Liver (tissue), 8 donors: ENCODE measurements at regions not wholly inside any gene's neighbourhood (a gene's known extent, or its start where the extent isn't known, plus 50 kb on each side); places are given as distances from the start of the nearest gene placed in this dataset.
A peak's percentile ranks its signal among the peaks of the same experiment; 100 is the strongest.
"Not testable (repeated sequence)": the region's sequence is repeated elsewhere in the genome, so short reads cannot be mapped to it uniquely, and the experiment has no call there.

Source experiments
- DNase-seq: peaks from one replicate; pipeline ENCODE4 v3.0.0-alpha.2; 2017; ENCODE audit warnings: low spot score
- H3K27ac ChIP-seq, 2 donors: one replicate each; pipeline ENCODE4 v1.7.0; 2013; ENCODE audit warnings: inconsistent platforms in 2 of 2, low read length in 2 of 2, control low read depth in 1 of 2, low read depth in 1 of 2, mild to moderate bottlenecking in 1 of 2
- H3K27me3 ChIP-seq, 4 donors: one replicate each; pipeline versions ENCODE4 v1.6.1 to v1.7.0; 2013; ENCODE audit warnings: low read length in 3 of 4, inconsistent platforms in 1 of 4, mild to moderate bottlenecking in 1 of 4, moderate library complexity in 1 of 4; ENCODE audit not compliant: control insufficient read depth in 4 of 4, insufficient read depth in 4 of 4
- H3K36me3 ChIP-seq, 4 donors: one replicate each; pipeline versions ENCODE4 v1.6.1 to v1.7.0; 2013; ENCODE audit warnings: low read length in 3 of 4, mild to moderate bottlenecking in 3 of 4, low read depth in 1 of 4, moderate library complexity in 1 of 4; ENCODE audit not compliant: control insufficient read depth in 4 of 4, insufficient read depth in 3 of 4
- H3K4me1 ChIP-seq, 4 donors: one replicate each; pipeline versions ENCODE4 v1.6.1 to v1.7.0; 2013; ENCODE audit warnings: low read length in 3 of 4, mild to moderate bottlenecking in 3 of 4, moderate library complexity in 1 of 4; ENCODE audit not compliant: control insufficient read depth in 4 of 4, insufficient read depth in 4 of 4
- H3K4me3 ChIP-seq, 3 donors: one replicate each; pipeline versions ENCODE4 v1.6.1 to v1.7.0; 2013; ENCODE audit warnings: low read length in 3 of 3, control low read depth in 1 of 3, low read depth in 1 of 3, mild to moderate bottlenecking in 1 of 3
- H3K9ac ChIP-seq, 2 donors: one replicate each; pipeline ENCODE4 v1.7.0; 2013; ENCODE audit warnings: low read length in 2 of 2, mild to moderate bottlenecking in 2 of 2, moderate library complexity in 2 of 2, control low read depth in 1 of 2, low read depth in 1 of 2
- H3K9me3 ChIP-seq, 4 donors: one replicate each; pipeline versions ENCODE4 v1.6.1 to v1.7.0; 2013; ENCODE audit warnings: low read length in 3 of 4; ENCODE audit not compliant: control insufficient read depth in 4 of 4
- ATF3 ChIP-seq: IDR thresholded peaks from 2 replicates; pipeline ENCODE4 v1.6.1; 2016; ENCODE audit warnings: antibody characterized with exemption
- EGR1 ChIP-seq, 2 donors: IDR thresholded peaks; 2 replicates each; pipeline ENCODE4 v1.6.1; 2016 to 2018; ENCODE audit warnings: antibody characterized with exemption in 2 of 2, low read depth in 2 of 2
- FOXA1 ChIP-seq: IDR thresholded peaks from 2 replicates; pipeline ENCODE4 v1.6.1; 2016; ENCODE audit warnings: antibody characterized with exemption
- FOXA2 ChIP-seq: IDR thresholded peaks from 2 replicates; pipeline ENCODE4 v1.6.1; 2016; ENCODE audit warnings: antibody characterized with exemption
- GABPA ChIP-seq, 2 donors: IDR thresholded peaks in 1 of 2; conservative IDR thresholded peaks in 1 of 2; 2 replicates each; pipeline ENCODE4 v1.6.1; 2016; ENCODE audit warnings: antibody characterized with exemption in 2 of 2, mild to moderate bottlenecking in 1 of 2, moderate library complexity in 1 of 2
- HNF4A ChIP-seq, 2 donors: conservative IDR thresholded peaks; 2 replicates each; pipeline ENCODE4 v1.6.1; 2016; ENCODE audit warnings: antibody characterized with exemption in 2 of 2, mild to moderate bottlenecking in 2 of 2
- HNF4G ChIP-seq: IDR thresholded peaks from 2 replicates; pipeline ENCODE4 v1.6.1; 2016; ENCODE audit warnings: antibody characterized with exemption
- JUND ChIP-seq, 2 donors: IDR thresholded peaks; 2 replicates each; pipeline ENCODE4 v1.6.1; 2016; ENCODE audit warnings: antibody characterized with exemption in 2 of 2
- NR2F2 ChIP-seq: IDR thresholded peaks from 2 replicates; pipeline ENCODE4 v1.6.1; 2016; ENCODE audit warnings: antibody characterized with exemption
- RAD21 ChIP-seq, 2 donors: IDR thresholded peaks; 2 replicates each; pipeline ENCODE4 v1.6.1; 2016; ENCODE audit warnings: antibody characterized with exemption in 2 of 2, mild to moderate bottlenecking in 2 of 2
- REST ChIP-seq: IDR thresholded peaks from 2 replicates; pipeline ENCODE4 v1.6.1; 2016; ENCODE audit warnings: antibody characterized with exemption, mild to moderate bottlenecking
- RXRA ChIP-seq, 2 donors: IDR thresholded peaks; 2 replicates each; pipeline ENCODE4 v1.6.1; 2017 to 2018; ENCODE audit warnings: antibody characterized with exemption in 2 of 2, mild to moderate bottlenecking in 1 of 2
- SP1 ChIP-seq: IDR thresholded peaks from 2 replicates; pipeline ENCODE4 v1.6.1; 2018; ENCODE audit warnings: antibody characterized with exemption, mild to moderate bottlenecking
- TAF1 ChIP-seq: conservative IDR thresholded peaks from 2 replicates; pipeline ENCODE4 v1.6.1; 2016; ENCODE audit warnings: antibody characterized with exemption, mild to moderate bottlenecking
- YY1 ChIP-seq: IDR thresholded peaks from 2 replicates; pipeline ENCODE4 v1.6.1; 2016; ENCODE audit warnings: antibody characterized with exemption, mild to moderate bottlenecking
- WGBS: extraction: QIAGEN DNeasy Blood & Tissue Kit; methylation state at CpG from one replicate; pipeline ENCODE4 v1.1.7; 2013; 5-methylcytosine and 5-hydroxymethylcytosine counted together
- TF ChIP-seq, protein P1 (sequence below): IDR thresholded peaks from 2 replicates; pipeline ENCODE4 v1.6.1; 2016; ENCODE audit warnings: antibody characterized with exemption
- TF ChIP-seq, protein P2 (sequence below): IDR thresholded peaks from 2 replicates; pipeline ENCODE4 v1.6.1; 2016; ENCODE audit warnings: antibody characterized with exemption
- TF ChIP-seq, protein P3 (sequence below): fragments of 150-350 bp; IDR thresholded peaks from 2 replicates; pipeline ENCODE4 v1.5.1; 2017; ENCODE audit warnings: improper control_type of control experiment, low read depth, low read length; ENCODE audit not compliant: missing input control
- donor health status: healthy.
- donor health status: healthy.
- donor health status: healthy.
- donor health status: healthy.
- donor health status: healthy.

GRCh38 chr20:50453533-50454244 lies 56.5 kb upstream of the PTPN1 start (continued):
- TF ChIP-seq, protein P1, sequence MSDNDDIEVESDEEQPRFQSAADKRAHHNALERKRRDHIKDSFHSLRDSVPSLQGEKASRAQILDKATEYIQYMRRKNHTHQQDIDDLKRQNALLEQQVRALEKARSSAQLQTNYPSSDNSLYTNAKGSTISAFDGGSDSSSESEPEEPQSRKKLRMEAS: no peak

- not testable (repeated sequence) for H3K4me3 ChIP-seq, H3K9ac ChIP-seq, H3K9me3 ChIP-seq, DNase-seq, H3K27me3 ChIP-seq, H3K36me3 ChIP-seq
- Histone ChIP-seq H3K27ac (peak overlapping the region; percentile 74 to 84), H3K4me1 (peaks cover 17 to 47% (median 35%) of the 10 kb centered on the region in 4 donors)
- WGBS: 85% methylated on average over 5 of the region's 5 CpGs
Observed at GRCh38 chr20:50455245-50455644, 54.9 kb upstream of the PTPN1 start.

DNA sequence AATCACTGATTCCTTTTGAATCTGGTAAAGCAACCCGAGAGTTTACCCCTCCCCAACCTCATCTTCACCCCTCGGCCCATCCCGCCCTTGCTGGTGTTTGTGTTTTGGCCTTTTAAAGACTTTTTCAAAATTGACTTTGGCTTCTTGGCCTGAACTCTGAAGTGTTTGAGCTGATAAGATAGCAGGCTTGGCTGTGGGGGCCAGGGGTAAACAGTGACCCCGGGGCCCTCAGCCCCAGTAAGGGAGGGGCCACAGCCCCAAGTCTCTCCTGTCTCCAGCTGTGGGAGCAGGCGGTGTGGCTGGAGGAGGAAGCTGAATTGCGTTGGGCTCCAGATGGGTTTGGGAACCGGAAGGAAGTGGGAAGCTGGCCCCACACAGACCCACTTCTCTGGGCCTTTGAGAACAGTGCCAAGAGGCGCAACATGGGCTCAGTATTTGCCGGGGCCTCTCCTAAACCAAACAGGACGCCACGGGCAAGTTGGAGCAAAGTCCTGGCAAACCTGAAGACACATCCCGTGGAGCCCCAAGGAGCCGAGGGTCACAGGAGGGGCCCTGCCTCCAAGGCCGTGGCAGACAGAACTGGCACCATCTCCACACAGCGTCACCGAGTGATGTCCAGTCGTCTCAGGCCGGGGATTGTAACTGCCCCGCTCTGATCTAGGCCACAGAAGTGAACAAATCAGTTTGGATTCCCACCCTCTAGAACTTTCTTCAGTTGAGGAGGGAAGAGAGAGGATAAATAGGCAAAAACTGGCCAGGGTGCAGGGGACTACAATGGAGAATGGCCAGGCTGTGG lies 54.3 kb upstream of the PTPN1 start:
- peak overlapping the region; percentile 74 to 84 for H3K27ac ChIP-seq
- TF ChIP-seq REST (no peak), HNF4A (conservative IDR thresholded peaks at IDR 0.05) (peak; percentile 45 to 83), SP1 (no peak), NR2F2 (peak; percentile 64), YY1 (peak; percentile 32), FOXA1 (no peak), FOXA2 (no peak), RAD21 (IDR thresholded peaks at IDR 0.05) (peak in 1 of 2 donors; percentile 33), RXRA (IDR thresholded peaks at IDR 0.05) (peak; percentile 64 to 90), GABPA (IDR thresholded peaks at IDR 0.05 in 1 of 2, conservative IDR thresholded peaks at IDR 0.05 in 1 of 2) (no peak), JUND (IDR thresholded peaks at IDR 0.05) (peak in 1 of 2 donors; percentile 31), EGR1 (IDR thresholded peaks at IDR 0.05; ENCODE audit: low read depth in 2 of 2) (peak; percentile 23 to 25), ATF3 (no peak), HNF4G (no peak), TAF1 (no peak)
- TF ChIP-seq, protein P2, sequence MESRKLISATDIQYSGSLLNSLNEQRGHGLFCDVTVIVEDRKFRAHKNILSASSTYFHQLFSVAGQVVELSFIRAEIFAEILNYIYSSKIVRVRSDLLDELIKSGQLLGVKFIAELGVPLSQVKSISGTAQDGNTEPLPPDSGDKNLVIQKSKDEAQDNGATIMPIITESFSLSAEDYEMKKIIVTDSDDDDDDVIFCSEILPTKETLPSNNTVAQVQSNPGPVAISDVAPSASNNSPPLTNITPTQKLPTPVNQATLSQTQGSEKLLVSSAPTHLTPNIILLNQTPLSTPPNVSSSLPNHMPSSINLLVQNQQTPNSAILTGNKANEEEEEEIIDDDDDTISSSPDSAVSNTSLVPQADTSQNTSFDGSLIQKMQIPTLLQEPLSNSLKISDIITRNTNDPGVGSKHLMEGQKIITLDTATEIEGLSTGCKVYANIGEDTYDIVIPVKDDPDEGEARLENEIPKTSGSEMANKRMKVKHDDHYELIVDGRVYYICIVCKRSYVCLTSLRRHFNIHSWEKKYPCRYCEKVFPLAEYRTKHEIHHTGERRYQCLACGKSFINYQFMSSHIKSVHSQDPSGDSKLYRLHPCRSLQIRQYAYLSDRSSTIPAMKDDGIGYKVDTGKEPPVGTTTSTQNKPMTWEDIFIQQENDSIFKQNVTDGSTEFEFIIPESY: no peak
- TF ChIP-seq, protein P3, sequence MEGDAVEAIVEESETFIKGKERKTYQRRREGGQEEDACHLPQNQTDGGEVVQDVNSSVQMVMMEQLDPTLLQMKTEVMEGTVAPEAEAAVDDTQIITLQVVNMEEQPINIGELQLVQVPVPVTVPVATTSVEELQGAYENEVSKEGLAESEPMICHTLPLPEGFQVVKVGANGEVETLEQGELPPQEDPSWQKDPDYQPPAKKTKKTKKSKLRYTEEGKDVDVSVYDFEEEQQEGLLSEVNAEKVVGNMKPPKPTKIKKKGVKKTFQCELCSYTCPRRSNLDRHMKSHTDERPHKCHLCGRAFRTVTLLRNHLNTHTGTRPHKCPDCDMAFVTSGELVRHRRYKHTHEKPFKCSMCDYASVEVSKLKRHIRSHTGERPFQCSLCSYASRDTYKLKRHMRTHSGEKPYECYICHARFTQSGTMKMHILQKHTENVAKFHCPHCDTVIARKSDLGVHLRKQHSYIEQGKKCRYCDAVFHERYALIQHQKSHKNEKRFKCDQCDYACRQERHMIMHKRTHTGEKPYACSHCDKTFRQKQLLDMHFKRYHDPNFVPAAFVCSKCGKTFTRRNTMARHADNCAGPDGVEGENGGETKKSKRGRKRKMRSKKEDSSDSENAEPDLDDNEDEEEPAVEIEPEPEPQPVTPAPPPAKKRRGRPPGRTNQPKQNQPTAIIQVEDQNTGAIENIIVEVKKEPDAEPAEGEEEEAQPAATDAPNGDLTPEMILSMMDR: no peak
- TF ChIP-seq, protein P1: peak; percentile 67
- H3K36me3 ChIP-seq: no peaks in the 10 kb centered on the region
- H3K4me3 ChIP-seq: no peak overlapping the region
- no peaks in the 10 kb centered on the region for H3K27me3 ChIP-seq
- H3K9ac ChIP-seq: peak overlapping the region in 1 of 2 donors; percentile 50
- 23% methylated on average over 19 of the region's 19 CpGs for WGBS
- DNase-seq: no peak
- H3K9me3 ChIP-seq: no peaks in the 10 kb centered on the region
- H3K4me1 ChIP-seq: peaks cover 17 to 53% (median 39%) of the 10 kb centered on the region in 4 donors
